Stimulated activated naive B cell treated with anti-CD40 and anti-IgM and Interleukin-4, amounts not matched to agents 10 μg/mL and 1 μg/mL and 100 μg/mL, for 72 hours (primary cell): ENCODE measurements at regions not wholly inside any gene's neighbourhood (a gene's known extent, or its start where the extent isn't known, plus 50 kb on each side); places are given as distances from the start of the nearest gene placed in this dataset.

Experiments
- ATAC-seq, 2 donors: fragments of 150-1000 bp; cut with Tn5 transposase; replicated peaks; 2 replicates each; pipeline ENCODE4 v1.10.0; 2021; ENCODE audit warnings: moderate library complexity in 1 of 2
- DNase-seq: peaks from one replicate; pipeline ENCODE4 v3.0.0; 2021
- H3K27ac Mint-ChIP-seq: one replicate; pipeline ENCODE4 v1.8.0; 2022; ENCODE audit warnings: mild to moderate bottlenecking, mixed read lengths
- H3K27me3 Mint-ChIP-seq, 2 donors: one replicate each; pipeline ENCODE4 v1.8.0; 2022; ENCODE audit warnings: mixed read lengths in 2 of 2
- H3K36me3 Mint-ChIP-seq, 2 donors: one replicate each; pipeline ENCODE4 v1.8.0; 2022; ENCODE audit warnings: mixed read lengths in 2 of 2, mild to moderate bottlenecking in 1 of 2
- H3K4me1 Mint-ChIP-seq, 2 donors: one replicate each; pipeline ENCODE4 v1.8.0; 2022; ENCODE audit warnings: mixed read lengths in 2 of 2, mild to moderate bottlenecking in 1 of 2
- H3K4me3 Mint-ChIP-seq, 2 donors: one replicate each; pipeline ENCODE4 v1.8.0; 2022; ENCODE audit warnings: mild to moderate bottlenecking in 2 of 2, mixed read lengths in 2 of 2, moderate library complexity in 1 of 2
- H3K9me3 Mint-ChIP-seq, 2 donors: one replicate each; pipeline ENCODE4 v1.8.0; 2022; ENCODE audit warnings: mixed read lengths in 2 of 2, mild to moderate bottlenecking in 1 of 2

DNA sequence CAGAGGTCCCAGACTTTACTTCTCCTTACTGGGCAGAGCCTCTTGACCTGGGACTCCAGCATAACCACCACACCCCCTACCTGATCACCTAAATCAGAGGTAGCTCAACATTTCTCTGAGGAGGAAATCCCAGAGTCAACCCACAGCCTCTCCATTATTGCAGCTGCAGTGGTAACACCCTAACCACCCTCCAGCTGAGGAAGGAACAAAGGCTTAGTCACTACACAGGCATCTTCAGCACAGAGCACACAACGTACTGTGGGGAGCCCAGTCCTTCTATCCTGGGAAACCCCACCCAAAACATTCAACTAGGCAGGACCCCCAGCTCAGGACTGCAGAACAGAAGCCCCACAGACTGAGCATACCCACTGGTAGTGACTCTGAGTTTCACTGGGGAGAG is 824.7 kb upstream of the SLITRK5 start:
- Mint-ChIP-seq H3K9me3 (no peaks in the 10 kb centered on the region), H3K4me3 (no peak overlapping the region), H3K27ac (no peak overlapping the region), H3K27me3 (no peaks in the 10 kb centered on the region), H3K36me3 (no peaks in the 10 kb centered on the region), H3K4me1 (no peaks in the 10 kb centered on the region)
- no peak for DNase-seq
- no peak for ATAC-seq

GRCh38 chr13:86848716-86849115 is 822.5 kb upstream of the SLITRK5 start:
- no peaks in the 10 kb centered on the region for H3K36me3 Mint-ChIP-seq
- H3K27ac Mint-ChIP-seq = no peak overlapping the region
- H3K27me3 Mint-ChIP-seq = no peaks in the 10 kb centered on the region
- no peaks in the 10 kb centered on the region for H3K4me1 Mint-ChIP-seq
- H3K9me3 Mint-ChIP-seq = no peaks in the 10 kb centered on the region
- no peak for ATAC-seq
- no peak for DNase-seq
- no peak overlapping the region for H3K4me3 Mint-ChIP-seq

GRCh38 chr13:86856991-86857390 is 814.2 kb upstream of the SLITRK5 start:
- Mint-ChIP-seq H3K4me3 (no peak overlapping the region), H3K4me1 (no peaks in the 10 kb centered on the region), H3K27me3 (no peaks in the 10 kb centered on the region), H3K9me3 (peaks cover 2 to 3% of the 10 kb centered on the region in 2 donors), H3K36me3 (no peaks in the 10 kb centered on the region), H3K27ac (no peak overlapping the region)
- ATAC-seq = no peak
- no peak for DNase-seq

DNA sequence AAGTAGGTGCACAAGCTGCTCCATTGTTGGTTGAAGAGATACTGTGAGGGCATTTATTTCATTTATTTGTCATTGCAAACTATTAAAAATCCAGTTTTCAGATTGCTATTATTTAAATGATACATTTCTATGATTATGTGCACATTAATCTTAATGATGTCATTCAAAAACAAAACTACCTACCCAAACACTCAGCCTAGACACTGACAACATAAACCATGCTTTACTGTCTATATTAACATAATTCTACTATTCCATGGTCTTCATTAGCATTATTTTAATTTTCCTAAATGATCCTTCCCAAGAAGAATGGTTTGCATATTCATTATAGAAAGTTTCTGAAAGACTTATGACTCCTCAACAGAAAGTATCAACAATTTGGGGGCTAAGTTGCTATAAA is 813.0 kb upstream of the SLITRK5 start:
- Mint-ChIP-seq H3K27me3 (no peaks in the 10 kb centered on the region), H3K4me1 (no peaks in the 10 kb centered on the region), H3K27ac (no peak overlapping the region), H3K4me3 (no peak overlapping the region), H3K9me3 (peaks cover 3 to 5% of the 10 kb centered on the region in 2 donors), H3K36me3 (no peaks in the 10 kb centered on the region)
- DNase-seq = no peak
- no peak for ATAC-seq

- Mint-ChIP-seq H3K9me3 (peaks cover 7 to 10% of the 10 kb centered on the region in 2 donors), H3K4me1 (no peaks in the 10 kb centered on the region), H3K27ac (no peak overlapping the region), H3K27me3 (no peaks in the 10 kb centered on the region), H3K36me3 (no peaks in the 10 kb centered on the region), H3K4me3 (no peak overlapping the region)
- DNase-seq (no peak), ATAC-seq (peak in 1 of 2 donors; percentile 10)
Observed at GRCh38 chr13:86862137-86862536, 809.0 kb upstream of the SLITRK5 start.

DNA sequence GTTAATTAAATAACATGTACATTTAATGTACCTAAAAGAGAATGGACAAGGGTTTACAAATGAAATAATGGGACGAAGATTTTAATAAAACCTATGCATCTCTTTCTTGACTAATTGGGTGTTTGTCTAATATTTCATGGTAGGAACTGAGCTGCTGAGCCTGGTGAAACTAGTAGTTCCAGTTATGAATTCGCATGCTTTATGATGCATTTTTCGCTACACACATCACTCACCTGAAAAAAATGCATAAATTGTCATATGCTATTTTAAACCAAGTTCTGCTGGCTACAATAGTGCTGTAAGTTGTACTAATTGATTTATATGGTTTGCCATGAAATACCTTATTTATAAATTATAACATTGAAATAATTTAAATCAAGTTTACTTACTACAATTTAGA is 806.8 kb upstream of the SLITRK5 start:
- Mint-ChIP-seq H3K27me3 (no peaks in the 10 kb centered on the region), H3K9me3 (peaks cover 5 to 7% of the 10 kb centered on the region in 2 donors), H3K4me1 (no peaks in the 10 kb centered on the region), H3K27ac (no peak overlapping the region), H3K36me3 (no peaks in the 10 kb centered on the region), H3K4me3 (no peak overlapping the region)
- no peak for ATAC-seq
- no peak for DNase-seq

DNA sequence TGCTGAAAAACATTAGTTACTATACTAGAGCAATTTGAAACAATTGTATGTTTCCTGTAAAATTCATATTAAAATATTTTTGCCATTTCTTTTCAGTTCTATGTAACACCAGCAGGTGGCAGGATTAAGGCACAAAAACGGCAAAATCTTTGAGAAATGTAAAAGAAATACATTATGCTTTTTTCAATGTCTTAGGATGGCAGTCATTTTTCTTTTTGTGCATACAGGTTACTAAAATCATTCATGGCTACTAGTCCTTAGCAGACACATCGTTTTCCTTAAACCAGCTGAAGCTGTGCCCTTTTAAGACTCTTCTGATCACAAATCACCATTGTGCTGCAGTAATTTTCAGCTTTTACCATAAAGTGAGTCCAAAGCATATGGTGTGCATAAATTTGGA is 800.7 kb upstream of the SLITRK5 start:
- DNase-seq (no peak), ATAC-seq (no peak)
- no peaks in the 10 kb centered on the region for H3K36me3 Mint-ChIP-seq
- no peaks in the 10 kb centered on the region for H3K4me1 Mint-ChIP-seq
- no peak overlapping the region for H3K4me3 Mint-ChIP-seq
- no peak overlapping the region for H3K27ac Mint-ChIP-seq
- no peaks in the 10 kb centered on the region for H3K27me3 Mint-ChIP-seq
- no peaks in the 10 kb centered on the region for H3K9me3 Mint-ChIP-seq

- H3K36me3 Mint-ChIP-seq = no peaks in the 10 kb centered on the region
Observed at GRCh38 chr13:86877441-86877840, 793.7 kb upstream of the SLITRK5 start.

DNA sequence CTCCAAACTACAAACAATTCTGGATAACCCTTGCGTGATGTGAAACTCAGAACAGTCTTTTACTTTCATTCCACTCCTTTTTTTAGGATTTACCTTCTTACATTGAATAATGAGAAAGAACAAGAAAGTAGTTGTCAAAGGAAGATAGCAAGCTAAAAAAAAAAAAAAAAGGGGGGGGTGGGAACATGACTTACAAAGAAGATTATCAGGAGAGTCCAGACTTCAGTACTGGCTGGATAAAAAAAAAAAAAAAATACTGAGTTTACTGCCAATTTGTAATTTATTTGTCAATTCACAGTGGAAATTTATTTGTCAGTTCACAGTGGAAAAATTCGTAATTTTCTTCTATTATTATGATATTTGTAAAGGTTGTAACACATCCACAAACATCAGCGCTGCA is 792.4 kb upstream of the SLITRK5 start:
- DNase-seq = no peak
- no peak for ATAC-seq
- Mint-ChIP-seq H3K4me3 (no peak overlapping the region), H3K36me3 (no peaks in the 10 kb centered on the region), H3K4me1 (no peaks in the 10 kb centered on the region), H3K9me3 (no peaks in the 10 kb centered on the region), H3K27ac (no peak overlapping the region), H3K27me3 (no peaks in the 10 kb centered on the region)

More at GRCh38 chr13:86877441-86877840, 793.7 kb upstream of the SLITRK5 start:
- Mint-ChIP-seq H3K9me3 (no peaks in the 10 kb centered on the region), H3K4me1 (no peaks in the 10 kb centered on the region), H3K27me3 (no peaks in the 10 kb centered on the region), H3K27ac (no peak overlapping the region), H3K4me3 (no peak overlapping the region)
- ATAC-seq (no peak), DNase-seq (no peak)

GRCh38 chr13:86881390-86881789 is 789.8 kb upstream of the SLITRK5 start:
- Mint-ChIP-seq H3K27ac (no peak overlapping the region), H3K4me1 (no peaks in the 10 kb centered on the region), H3K4me3 (no peak overlapping the region), H3K9me3 (no peaks in the 10 kb centered on the region), H3K36me3 (no peaks in the 10 kb centered on the region), H3K27me3 (no peaks in the 10 kb centered on the region)
- no peak for DNase-seq
- no peak for ATAC-seq

- H3K27ac Mint-ChIP-seq = no peak overlapping the region
- no peak overlapping the region for H3K4me3 Mint-ChIP-seq
- H3K36me3 Mint-ChIP-seq = no peaks in the 10 kb centered on the region
- no peaks in the 10 kb centered on the region for H3K4me1 Mint-ChIP-seq
- H3K27me3 Mint-ChIP-seq = no peaks in the 10 kb centered on the region
- DNase-seq (no peak), ATAC-seq (no peak)
- no peaks in the 10 kb centered on the region for H3K9me3 Mint-ChIP-seq
Observed at GRCh38 chr13:86882107-86882506, 789.1 kb upstream of the SLITRK5 start.

- Mint-ChIP-seq H3K9me3 (no peaks in the 10 kb centered on the region), H3K36me3 (no peaks in the 10 kb centered on the region), H3K4me3 (no peak overlapping the region), H3K4me1 (no peaks in the 10 kb centered on the region), H3K27ac (no peak overlapping the region), H3K27me3 (no peaks in the 10 kb centered on the region)
- DNase-seq (no peak), ATAC-seq (no peak)
Observed at GRCh38 chr13:86882835-86883234, 788.3 kb upstream of the SLITRK5 start.

DNA sequence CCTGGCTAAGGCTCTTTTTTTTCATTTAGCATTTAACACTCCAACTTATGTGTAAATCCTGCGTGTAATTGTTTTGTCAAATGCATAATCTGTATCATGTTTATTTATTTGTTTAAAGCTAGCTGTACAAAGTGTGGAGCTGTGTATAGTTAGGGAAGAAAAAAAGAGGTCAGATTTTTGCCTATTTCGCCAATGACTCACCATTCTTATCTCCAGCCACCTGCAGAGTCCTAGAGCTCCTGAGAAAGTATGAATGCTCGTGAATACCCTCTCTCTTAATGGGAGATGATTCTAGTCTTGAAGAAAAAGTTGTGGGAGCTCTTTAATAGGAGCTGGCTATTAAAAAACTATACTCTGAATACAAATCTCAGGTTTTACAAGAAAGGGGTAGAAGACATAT is 778.8 kb upstream of the SLITRK5 start:
- Mint-ChIP-seq H3K36me3 (no peaks in the 10 kb centered on the region), H3K27me3 (no peaks in the 10 kb centered on the region), H3K4me3 (no peak overlapping the region), H3K27ac (no peak overlapping the region), H3K4me1 (no peaks in the 10 kb centered on the region), H3K9me3 (peaks cover 0 to 4% of the 10 kb centered on the region in 2 donors)
- DNase-seq = no peak
- ATAC-seq = no peak

DNA sequence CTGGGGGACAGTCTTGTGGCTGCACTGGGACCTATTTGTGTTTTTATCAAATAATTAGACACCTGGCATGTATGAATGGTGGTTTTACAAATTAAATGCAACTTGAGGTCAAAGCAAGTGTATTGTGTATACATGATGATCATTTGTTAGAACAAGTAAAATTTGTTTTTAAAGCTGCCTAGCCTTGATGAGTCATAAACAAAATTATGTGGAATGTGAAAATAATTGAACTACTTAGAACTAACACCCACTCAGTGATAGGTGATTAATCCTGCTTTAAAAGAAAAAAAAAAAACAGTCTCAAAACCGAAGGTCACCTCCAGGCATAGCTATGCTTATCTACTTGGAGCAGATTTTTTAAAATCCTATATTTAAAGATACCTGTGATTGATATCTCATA is 770.3 kb upstream of the SLITRK5 start:
- no peak overlapping the region for H3K27ac Mint-ChIP-seq
- H3K36me3 Mint-ChIP-seq = no peaks in the 10 kb centered on the region
- H3K27me3 Mint-ChIP-seq = no peaks in the 10 kb centered on the region
- DNase-seq (no peak), ATAC-seq (no peak)
- peaks cover 0 to 3% of the 10 kb centered on the region in 2 donors for H3K9me3 Mint-ChIP-seq
- no peaks in the 10 kb centered on the region for H3K4me1 Mint-ChIP-seq
- no peak overlapping the region for H3K4me3 Mint-ChIP-seq

GRCh38 chr13:86906127-86906874 is 764.9 kb upstream of the SLITRK5 start:
- peaks cover 3 to 4% of the 10 kb centered on the region in 2 donors for H3K9me3 Mint-ChIP-seq
- no peak overlapping the region for H3K4me3 Mint-ChIP-seq
- H3K27ac Mint-ChIP-seq = no peak overlapping the region
- no peak for ATAC-seq
- no peak for DNase-seq
- H3K27me3 Mint-ChIP-seq = no peaks in the 10 kb centered on the region
- no peaks in the 10 kb centered on the region for H3K36me3 Mint-ChIP-seq
- no peaks in the 10 kb centered on the region for H3K4me1 Mint-ChIP-seq

- DNase-seq (no peak), ATAC-seq (no peak)
- H3K27me3 Mint-ChIP-seq = no peaks in the 10 kb centered on the region
- no peak overlapping the region for H3K4me3 Mint-ChIP-seq
- no peaks in the 10 kb centered on the region for H3K36me3 Mint-ChIP-seq
- H3K27ac Mint-ChIP-seq = no peak overlapping the region
- no peaks in the 10 kb centered on the region for H3K4me1 Mint-ChIP-seq
- peaks cover 3 to 4% of the 10 kb centered on the region in 2 donors for H3K9me3 Mint-ChIP-seq
Observed at GRCh38 chr13:86907156-86907555, 764.0 kb upstream of the SLITRK5 start.
